Left ventricle myocardium inferior (tissue), 1 donor: ENCODE measurements at regions not wholly inside any gene's neighbourhood (a gene's known extent, or its start where the extent isn't known, plus 50 kb on each side); places are given as distances from the start of the nearest gene placed in this dataset.

Experiments
- DNase-seq: peaks from one replicate; pipeline ENCODE4 v3.0.0-alpha.2; 2020
- H3K27ac ChIP-seq: fragments of 200-600 bp; replicated peaks from 2 replicates; pipeline ENCODE4 v1.8.0; 2021
- H3K27me3 ChIP-seq: fragments of 200-600 bp; 2 replicates; pipeline ENCODE4 v1.8.0; 2021; ENCODE audit warnings: low read depth
- H3K36me3 ChIP-seq: fragments of 200-600 bp; 2 replicates; pipeline ENCODE4 v1.8.0; 2021
- H3K4me1 ChIP-seq: fragments of 200-600 bp; 2 replicates; pipeline ENCODE4 v1.8.0; 2021
- H3K4me3 ChIP-seq: fragments of 200-600 bp; 2 replicates; pipeline ENCODE4 v1.8.0; 2021; ENCODE audit warnings: mild to moderate bottlenecking, moderate library complexity
- H3K9me3 ChIP-seq: fragments of 200-600 bp; replicated peaks from 2 replicates; pipeline ENCODE4 v1.8.0; 2021
- intact Hi-C: fragments of 100-400 bp; cut with micrococcal nuclease; formaldehyde crosslinking; loops from one replicate; pipeline ENCODE4 v1.11.0; 2022
- TF ChIP-seq, protein P1 (sequence below): fragments of 200-600 bp; IDR thresholded peaks from 2 replicates; pipeline ENCODE4 v1.8.0; 2021; ENCODE audit warnings: antibody characterized with exemption, mild to moderate bottlenecking, borderline replicate concordance
- donor health status: DM: no; HTN: yes; CAD: no; lungs with severe emphysema.

DNA sequence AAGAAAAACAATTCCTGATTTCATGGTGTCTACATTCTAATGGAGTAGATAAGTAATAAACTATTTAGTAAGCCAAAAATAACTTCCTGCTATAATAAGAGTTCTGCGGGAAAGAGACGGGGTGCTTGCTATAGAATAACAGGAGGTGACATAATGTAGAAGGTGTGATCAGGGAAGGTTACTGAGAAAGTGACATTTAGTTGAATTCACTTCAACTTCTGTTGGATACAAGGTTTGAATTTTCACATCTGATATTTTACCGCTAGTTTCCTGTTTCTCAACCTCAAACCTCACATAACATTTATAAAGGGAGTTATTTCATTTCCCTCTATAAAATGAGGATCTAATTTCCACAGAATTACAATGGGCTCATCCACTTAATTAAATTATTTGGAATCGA, 102.3 kb upstream of the GBE1 start:
- intact Hi-C loops = no loop called here
- Histone ChIP-seq H3K27me3 (no peaks in the 10 kb centered on the region), H3K9me3 (no peaks in the 10 kb centered on the region), H3K36me3 (no peaks in the 10 kb centered on the region), H3K4me1 (peaks cover 12% of the 10 kb centered on the region), H3K27ac (no peak overlapping the region), H3K4me3 (no peak overlapping the region)
- TF ChIP-seq, protein P1, sequence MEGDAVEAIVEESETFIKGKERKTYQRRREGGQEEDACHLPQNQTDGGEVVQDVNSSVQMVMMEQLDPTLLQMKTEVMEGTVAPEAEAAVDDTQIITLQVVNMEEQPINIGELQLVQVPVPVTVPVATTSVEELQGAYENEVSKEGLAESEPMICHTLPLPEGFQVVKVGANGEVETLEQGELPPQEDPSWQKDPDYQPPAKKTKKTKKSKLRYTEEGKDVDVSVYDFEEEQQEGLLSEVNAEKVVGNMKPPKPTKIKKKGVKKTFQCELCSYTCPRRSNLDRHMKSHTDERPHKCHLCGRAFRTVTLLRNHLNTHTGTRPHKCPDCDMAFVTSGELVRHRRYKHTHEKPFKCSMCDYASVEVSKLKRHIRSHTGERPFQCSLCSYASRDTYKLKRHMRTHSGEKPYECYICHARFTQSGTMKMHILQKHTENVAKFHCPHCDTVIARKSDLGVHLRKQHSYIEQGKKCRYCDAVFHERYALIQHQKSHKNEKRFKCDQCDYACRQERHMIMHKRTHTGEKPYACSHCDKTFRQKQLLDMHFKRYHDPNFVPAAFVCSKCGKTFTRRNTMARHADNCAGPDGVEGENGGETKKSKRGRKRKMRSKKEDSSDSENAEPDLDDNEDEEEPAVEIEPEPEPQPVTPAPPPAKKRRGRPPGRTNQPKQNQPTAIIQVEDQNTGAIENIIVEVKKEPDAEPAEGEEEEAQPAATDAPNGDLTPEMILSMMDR = no peak
- DNase-seq = no peak

GRCh38 chr3:81861593-81861992, 100.1 kb upstream of the GBE1 start:
- Histone ChIP-seq H3K4me1 (peaks cover 12% of the 10 kb centered on the region), H3K27ac (no peak overlapping the region), H3K4me3 (no peak overlapping the region), H3K27me3 (no peaks in the 10 kb centered on the region), H3K9me3 (no peaks in the 10 kb centered on the region), H3K36me3 (no peaks in the 10 kb centered on the region)
- TF ChIP-seq, protein P1 = no peak
- intact Hi-C loops = no loop called here
- DNase-seq = no peak

- H3K4me3 ChIP-seq = no peak overlapping the region
- no peak overlapping the region for H3K27ac ChIP-seq
- intact Hi-C loops = no loop called here
- H3K4me1 ChIP-seq = peaks cover 10% of the 10 kb centered on the region
- no peaks in the 10 kb centered on the region for H3K9me3 ChIP-seq
- TF ChIP-seq, protein P1 = no peak
- no peak for DNase-seq
- no peaks in the 10 kb centered on the region for H3K36me3 ChIP-seq
- H3K27me3 ChIP-seq = no peaks in the 10 kb centered on the region
Observed at GRCh38 chr3:81859524-81859923, 98.1 kb upstream of the GBE1 start.

DNA sequence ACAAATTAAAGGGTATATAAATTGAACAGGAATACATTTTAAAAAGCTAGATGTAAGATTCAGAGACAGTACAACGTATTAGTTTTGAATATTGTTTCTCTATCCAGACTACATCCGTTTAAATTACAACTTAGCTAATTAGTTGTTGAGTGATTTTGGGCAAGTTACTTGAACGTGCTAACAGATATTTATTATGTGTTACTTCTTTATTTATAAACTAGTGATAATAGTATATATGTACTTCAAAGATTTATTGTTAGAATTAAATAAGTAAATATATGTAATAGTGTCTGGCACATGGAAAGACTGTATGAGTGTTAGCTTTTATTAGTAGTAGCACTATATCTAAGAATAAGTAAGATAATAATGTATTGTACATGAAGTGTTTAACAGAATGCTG, 92.0 kb upstream of the GBE1 start:
- H3K4me1 ChIP-seq = no peaks in the 10 kb centered on the region
- intact Hi-C loops = no loop called here
- DNase-seq = no peak
- H3K4me3 ChIP-seq = no peak overlapping the region
- H3K9me3 ChIP-seq = no peaks in the 10 kb centered on the region
- TF ChIP-seq, protein P1 = no peak
- H3K27ac ChIP-seq = no peak overlapping the region
- no peaks in the 10 kb centered on the region for H3K36me3 ChIP-seq
- H3K27me3 ChIP-seq = no peaks in the 10 kb centered on the region

DNA sequence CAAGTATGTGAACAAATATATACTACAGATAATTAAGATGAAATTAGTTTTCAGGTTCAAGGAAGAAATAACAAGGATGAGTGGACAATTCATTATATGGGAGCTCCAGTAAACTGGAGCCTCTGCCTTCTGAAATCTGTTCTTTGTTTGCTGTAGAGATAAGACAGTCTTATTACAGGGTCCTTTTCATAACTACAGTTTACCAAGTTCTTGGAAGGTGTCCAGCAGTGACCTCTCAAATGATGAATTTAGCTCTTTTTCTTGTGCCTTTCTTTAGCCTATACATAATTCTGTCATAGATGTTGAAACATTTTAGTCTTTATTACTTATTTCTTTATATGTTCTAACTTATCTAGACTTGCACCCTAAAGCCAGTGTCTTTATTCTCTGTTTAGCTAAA, 89.7 kb upstream of the GBE1 start:
- Histone ChIP-seq H3K4me3 (no peak overlapping the region), H3K4me1 (no peaks in the 10 kb centered on the region), H3K27me3 (no peaks in the 10 kb centered on the region), H3K9me3 (no peaks in the 10 kb centered on the region), H3K36me3 (no peaks in the 10 kb centered on the region), H3K27ac (no peak overlapping the region)
- TF ChIP-seq, protein P1 = no peak
- no peak for DNase-seq
- intact Hi-C loops = no loop called here

DNA sequence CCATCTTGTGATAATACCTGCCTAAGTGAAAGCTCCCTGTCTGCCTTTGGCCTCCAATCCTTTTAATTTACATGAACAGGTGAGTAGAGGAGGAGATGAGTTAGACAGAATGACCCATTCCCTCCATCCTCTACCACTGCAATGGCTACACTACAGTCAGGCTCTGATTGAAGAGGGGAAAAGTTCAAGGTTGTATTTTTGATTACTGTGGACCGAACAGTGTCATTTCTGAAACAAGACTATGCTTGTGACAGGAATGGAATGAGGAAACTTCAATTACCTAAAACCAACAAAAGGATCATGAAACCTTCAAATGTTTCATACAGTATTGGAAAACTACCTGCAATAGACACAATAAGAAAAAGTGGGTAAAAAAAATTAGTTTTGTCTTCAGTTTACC, 85.5 kb upstream of the GBE1 start:
- Histone ChIP-seq H3K36me3 (no peaks in the 10 kb centered on the region), H3K9me3 (no peaks in the 10 kb centered on the region), H3K4me3 (no peak overlapping the region), H3K4me1 (peaks cover 1% of the 10 kb centered on the region), H3K27ac (no peak overlapping the region), H3K27me3 (no peaks in the 10 kb centered on the region)
- no peak for DNase-seq
- intact Hi-C loops = no loop called here
- TF ChIP-seq, protein P1 = no peak
